ENCODE measurements at regions not wholly inside any gene's neighbourhood (a gene's known extent, or its start where the extent isn't known, plus 50 kb on each side); places are given as distances from the start of the nearest gene placed in this dataset.

DNA sequence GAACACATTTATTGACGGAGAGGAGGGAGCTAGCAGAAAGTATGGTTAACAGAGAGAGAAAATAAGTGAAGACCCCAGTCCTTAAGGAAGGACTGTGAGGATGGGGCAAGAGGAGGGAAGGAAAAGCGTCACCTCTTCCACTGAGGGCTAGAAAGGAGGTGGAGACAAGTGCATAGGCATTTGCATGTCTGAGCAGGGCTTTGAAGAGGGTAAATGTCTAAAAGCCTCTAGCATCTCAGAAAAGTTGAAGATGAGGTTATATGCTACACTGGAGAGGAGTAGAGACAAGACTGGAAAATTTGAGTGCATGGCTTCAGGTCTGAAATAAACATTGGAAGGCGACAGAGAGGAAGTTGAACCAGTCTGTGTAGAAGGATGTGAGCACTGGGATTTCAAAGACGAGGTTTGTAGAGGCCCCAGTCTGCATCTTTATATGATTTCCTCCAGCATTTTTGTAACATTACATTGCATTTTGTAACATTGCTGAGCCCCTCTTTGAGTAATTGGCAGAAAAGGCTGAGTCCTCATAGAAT is 98.5 kb upstream of the IFNG-AS1 start:
- DNase-seq (ENCODE audit: low read depth in 1 of 2, low spot score in 1 of 2) (no peak), ATAC-seq (no peak), FAIRE-seq (no peak)
- WGBS (ENCODE audit: missing lambda C conversion rate), result 43% methylated on average over 4 of the region's 4 CpGs
- Histone ChIP-seq H3K27ac (no peak overlapping the region), H3K4me1 (no peaks in the 10 kb centered on the region), H3K9me3 (no peaks in the 10 kb centered on the region), H3K4me3 (no peak overlapping the region), H3K4me2 (no peak overlapping the region)
- ChIA-PET POLR2A (no interaction called here), CTCF (interaction anchor here (0.6 to 1.7 kb wide), 3 partner anchors 16 to 63 kb away, joined by 3 read pairs; no protein-coding TSS in a partner anchor)
- TF ChIP-seq HOXA7 (CRISPR knock-in tag; IDR thresholded peaks at IDR 0.05), result no peak
- no peak for TF ChIP-seq ESRRA (IDR thresholded peaks at IDR 0.05; ENCODE audit: borderline replicate concordance, low read length)
- no peak for TF ChIP-seq TFCP2L1 (CRISPR knock-in tag; IDR thresholded peaks at IDR 0.05)
- no peak for TF ChIP-seq ZSCAN20 (CRISPR knock-in tag; IDR thresholded peaks at IDR 0.05)

DNA sequence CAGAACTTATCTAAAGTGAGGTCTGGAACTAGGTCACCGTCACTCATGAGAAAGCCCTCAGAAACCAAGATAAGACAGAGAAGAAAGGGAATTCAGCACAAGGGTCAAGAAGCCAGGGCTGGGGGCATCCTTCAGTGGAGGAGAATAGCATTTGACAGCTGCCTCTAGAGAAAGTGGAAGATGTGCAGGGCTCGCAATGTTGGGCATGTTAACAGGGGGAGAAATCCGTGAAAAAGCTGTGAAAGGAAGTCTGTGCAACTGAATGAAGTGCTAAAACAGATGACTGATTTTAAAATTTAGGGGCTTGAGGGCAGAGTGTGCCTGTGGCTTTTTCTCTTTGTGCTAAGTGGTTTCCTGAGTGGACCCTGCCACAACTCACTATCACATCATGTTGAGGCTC is 97.7 kb upstream of the IFNG-AS1 start:
- ATAC-seq (no peak), FAIRE-seq (no peak), DNase-seq (ENCODE audit: low read depth in 1 of 2, low spot score in 1 of 2) (no peak)
- ChIA-PET CTCF (interaction anchor here (0.7 to 1.7 kb wide), 2 partner anchors 18 to 64 kb away, joined by 3 read pairs; no protein-coding TSS in a partner anchor), POLR2A (no interaction called here)
- no peak overlapping the region for H3K4me3 ChIP-seq
- no peaks in the 10 kb centered on the region for H3K4me1 ChIP-seq
- H3K4me2 ChIP-seq, result no peak overlapping the region
- WGBS (ENCODE audit: missing lambda C conversion rate), result 52% methylated on average over 3 of the region's 3 CpGs
- H3K27ac ChIP-seq, result no peak overlapping the region
- no peaks in the 10 kb centered on the region for H3K9me3 ChIP-seq
- TF ChIP-seq FOSL2 (IDR thresholded peaks at IDR 0.05) (no peak), FOSL2 (CRISPR knock-in tag; IDR thresholded peaks at IDR 0.05) (no peak), RARB (CRISPR knock-in tag; IDR thresholded peaks at IDR 0.05) (no peak), CBX2 (IDR thresholded peaks at IDR 0.05; ENCODE audit: borderline replicate concordance, low read depth) (no peak), JUNB (IDR thresholded peaks at IDR 0.05) (no peak), CHD4 (IDR thresholded peaks at IDR 0.05; ENCODE audit: borderline replicate concordance) (no peak), HDAC2 (IDR thresholded peaks at IDR 0.05) (no peak), NPAS2 (CRISPR knock-in tag; IDR thresholded peaks at IDR 0.05; ENCODE audit: borderline replicate concordance) (no peak)
- TF ChIP-seq, protein P1, sequence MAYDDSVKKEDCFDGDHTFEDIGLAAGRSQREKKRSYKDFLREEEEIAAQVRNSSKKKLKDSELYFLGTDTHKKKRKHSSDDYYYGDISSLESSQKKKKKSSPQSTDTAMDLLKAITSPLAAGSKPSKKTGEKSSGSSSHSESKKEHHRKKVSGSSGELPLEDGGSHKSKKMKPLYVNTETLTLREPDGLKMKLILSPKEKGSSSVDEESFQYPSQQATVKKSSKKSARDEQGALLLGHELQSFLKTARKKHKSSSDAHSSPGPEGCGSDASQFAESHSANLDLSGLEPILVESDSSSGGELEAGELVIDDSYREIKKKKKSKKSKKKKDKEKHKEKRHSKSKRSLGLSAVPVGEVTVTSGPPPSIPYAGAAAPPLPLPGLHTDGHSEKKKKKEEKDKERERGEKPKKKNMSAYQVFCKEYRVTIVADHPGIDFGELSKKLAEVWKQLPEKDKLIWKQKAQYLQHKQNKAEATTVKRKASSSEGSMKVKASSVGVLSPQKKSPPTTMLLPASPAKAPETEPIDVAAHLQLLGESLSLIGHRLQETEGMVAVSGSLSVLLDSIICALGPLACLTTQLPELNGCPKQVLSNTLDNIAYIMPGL (CRISPR knock-in tag; IDR thresholded peaks at IDR 0.05; ENCODE audit: borderline replicate concordance), result no peak
- TF ChIP-seq, protein P2, sequence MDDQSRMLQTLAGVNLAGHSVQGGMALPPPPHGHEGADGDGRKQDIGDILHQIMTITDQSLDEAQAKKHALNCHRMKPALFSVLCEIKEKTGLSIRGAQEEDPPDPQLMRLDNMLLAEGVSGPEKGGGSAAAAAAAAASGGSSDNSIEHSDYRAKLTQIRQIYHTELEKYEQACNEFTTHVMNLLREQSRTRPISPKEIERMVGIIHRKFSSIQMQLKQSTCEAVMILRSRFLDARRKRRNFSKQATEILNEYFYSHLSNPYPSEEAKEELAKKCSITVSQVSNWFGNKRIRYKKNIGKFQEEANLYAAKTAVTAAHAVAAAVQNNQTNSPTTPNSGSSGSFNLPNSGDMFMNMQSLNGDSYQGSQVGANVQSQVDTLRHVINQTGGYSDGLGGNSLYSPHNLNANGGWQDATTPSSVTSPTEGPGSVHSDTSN (IDR thresholded peaks at IDR 0.05), result no peak

DNA sequence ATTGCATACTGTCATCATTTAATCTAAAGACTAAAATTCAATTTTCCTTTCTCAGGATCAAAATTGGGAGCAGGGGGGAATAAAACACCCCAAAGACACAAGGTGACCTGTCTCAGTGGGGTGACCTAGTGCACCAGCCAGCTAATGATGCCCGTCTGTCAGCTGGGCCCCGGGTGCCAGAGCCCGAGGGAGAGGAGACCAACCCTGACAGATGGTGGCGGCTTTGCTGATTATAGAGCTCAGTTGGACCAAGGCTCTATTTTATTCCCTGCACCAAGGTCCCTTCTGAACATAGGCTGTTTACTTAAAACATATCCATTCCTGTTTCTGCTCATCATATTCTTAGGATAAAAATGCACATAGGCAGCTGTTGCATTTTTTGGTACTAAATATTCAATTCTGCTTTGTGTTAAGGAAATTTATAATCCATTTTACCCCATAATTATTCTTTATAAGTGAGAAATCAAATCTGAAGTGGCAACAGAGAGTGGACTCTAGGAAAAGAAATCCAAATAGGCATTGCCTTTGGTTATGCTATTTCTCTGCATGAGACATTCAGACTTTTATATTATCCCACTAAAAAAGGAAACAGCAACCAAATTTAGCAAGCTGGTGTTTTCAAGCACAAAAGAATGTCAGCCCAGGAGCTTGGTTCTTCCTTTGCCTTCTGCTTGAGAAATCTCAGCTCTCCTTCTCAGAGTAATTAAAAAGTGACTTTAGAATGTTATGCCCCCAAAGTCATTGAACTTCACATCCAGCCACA is 96.8 kb upstream of the IFNG-AS1 start:
- Histone ChIP-seq H3K4me1 (no peaks in the 10 kb centered on the region), H3K9me3 (no peaks in the 10 kb centered on the region), H3K4me3 (no peak overlapping the region), H3K4me2 (no peak overlapping the region), H3K27ac (no peak overlapping the region)
- DNase-seq (ENCODE audit: low read depth in 1 of 2, low spot score in 1 of 2) (no peak), FAIRE-seq (no peak), ATAC-seq (no peak)
- POLR2A ChIA-PET, result no interaction called here
- TF ChIP-seq ZNF302 (CRISPR knock-in tag; IDR thresholded peaks at IDR 0.05) (no peak), ESRRA (IDR thresholded peaks at IDR 0.05; ENCODE audit: borderline replicate concordance, low read length) (no peak), GATA3 (IDR thresholded peaks at IDR 0.05; ENCODE audit: borderline replicate concordance) (no peak), HOXB5 (CRISPR knock-in tag; IDR thresholded peaks at IDR 0.05) (no peak), POLR2A (IDR thresholded peaks at IDR 0.05; ENCODE audit: low read length) (no peak), SREBF2 (IDR thresholded peaks at IDR 0.05) (no peak), HEYL (CRISPR knock-in tag; IDR thresholded peaks at IDR 0.05) (no peak), NR3C1 (IDR thresholded peaks at IDR 0.05) (no peak), NPAS2 (CRISPR knock-in tag; IDR thresholded peaks at IDR 0.05; ENCODE audit: borderline replicate concordance) (no peak), KDM5A (IDR thresholded peaks at IDR 0.05) (no peak), RARB (CRISPR knock-in tag; IDR thresholded peaks at IDR 0.05) (no peak), FOSB (CRISPR knock-in tag; IDR thresholded peaks at IDR 0.05) (no peak)
- WGBS (ENCODE audit: missing lambda C conversion rate), result 34% methylated on average over 4 of the region's 4 CpGs
- CTCF ChIA-PET, result interaction anchor here (1.4 kb wide), 1 partner anchor 51 kb away, joined by 3 read pairs; no protein-coding TSS in a partner anchor

Data from A549 (cell line).